Ishikawa (cell line): ENCODE measurements at regions not wholly inside any gene's neighbourhood (a gene's known extent, or its start where the extent isn't known, plus 50 kb on each side); places are given as distances from the start of the nearest gene placed in this dataset.

Source experiments
- CEBPB ChIP-seq: IDR thresholded peaks from 2 replicates; pipeline ENCODE4 v1.6.1; 2012
- CREB1 ChIP-seq: IDR thresholded peaks from 2 replicates; pipeline ENCODE4 v1.6.1; 2012; ENCODE audit warnings: low read depth
- REST ChIP-seq: IDR thresholded peaks from 2 replicates; pipeline ENCODE4 v1.6.1; 2012; ENCODE audit warnings: low read depth, mild to moderate bottlenecking
- TCF12 ChIP-seq: IDR thresholded peaks from 2 replicates; pipeline ENCODE4 v1.6.1; 2012; ENCODE audit warnings: low read depth
- TEAD4 ChIP-seq: IDR thresholded peaks from 2 replicates; pipeline ENCODE4 v1.6.1; 2012

- TF ChIP-seq CREB1 (no peak), TEAD4 (no peak), CEBPB (no peak), REST (no peak), TCF12 (no peak)
These were observed 570.8 kb downstream of the CCDC85A start for GRCh38 chr2:56754627-56755026.
